BE2C (cell line): ENCODE measurements at regions not wholly inside any gene's neighbourhood (a gene's known extent, or its start where the extent isn't known, plus 50 kb on each side); places are given as distances from the start of the nearest gene placed in this dataset.

Experiments used
- DNase-seq: peaks from one replicate; pipeline ENCODE4 v3.0.0-alpha.2; 2020
- H3K27me3 ChIP-seq: fragments of 250-450 bp; sonication (Bioruptor Pico); 2 replicates; pipeline ENCODE4 v1.5.1; 2020; ENCODE audit warnings: mild to moderate bottlenecking
- H3K36me3 ChIP-seq: fragments of 250-450 bp; sonication (Bioruptor Pico); 2 replicates; pipeline ENCODE4 v1.5.1; 2020; ENCODE audit warnings: mild to moderate bottlenecking
- H3K4me1 ChIP-seq: fragments of 250-450 bp; sonication (Bioruptor Pico); 2 replicates; pipeline ENCODE4 v1.5.1; 2020
- H3K4me3 ChIP-seq: 2 replicates; pipeline ENCODE4 v1.5.1; 2011; ENCODE audit warnings: low read depth, low read length
- H3K9me3 ChIP-seq: fragments of 250-450 bp; sonication (Bioruptor Pico); 2 replicates; pipeline ENCODE4 v1.5.1; 2020
- CTCF ChIP-seq: IDR thresholded peaks from 2 replicates; pipeline ENCODE4 v1.5.1; 2012; ENCODE audit warnings: mild to moderate bottlenecking, low read depth, low read length

DNA sequence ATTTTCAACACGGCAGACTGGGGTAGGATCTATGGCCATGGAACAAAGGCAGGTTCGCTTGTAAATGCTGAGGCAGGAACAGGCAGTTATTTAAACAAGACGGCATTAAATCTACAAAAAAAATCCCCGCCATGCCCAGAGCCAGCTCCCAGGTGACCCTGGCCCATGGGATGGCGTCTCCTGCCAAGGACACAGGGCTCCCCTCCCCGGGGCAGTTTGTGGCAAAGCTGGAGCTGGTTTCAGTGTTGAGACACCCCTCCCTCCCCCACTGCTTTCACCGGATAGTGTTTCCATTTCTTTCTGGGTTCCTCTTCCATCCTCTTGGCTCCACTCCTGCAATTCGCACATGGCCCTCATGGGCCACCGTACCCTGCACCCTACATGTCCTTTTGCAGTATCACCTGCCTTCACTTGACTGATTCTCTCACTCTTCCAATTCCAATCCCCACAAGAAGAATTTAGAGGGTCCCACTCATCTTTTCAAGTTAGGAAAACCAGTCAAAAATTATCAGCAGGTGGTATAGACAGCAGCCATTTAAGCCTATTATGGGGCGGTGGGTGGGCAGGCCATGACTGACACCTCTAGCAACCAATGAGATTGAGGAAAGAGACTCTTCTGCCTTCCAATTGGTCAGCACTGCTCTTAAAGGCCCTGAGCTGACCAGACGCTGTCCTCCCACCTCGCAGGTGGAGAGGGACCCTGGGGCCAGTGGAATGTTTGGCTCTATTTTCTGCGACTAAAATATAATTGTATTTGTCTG is 52.0 kb downstream of the OLIG1 start:
- no peaks in the 10 kb centered on the region for H3K9me3 ChIP-seq
- H3K4me3 ChIP-seq = no peak overlapping the region
- no peak for DNase-seq
- no peak for TF ChIP-seq CTCF
- H3K36me3 ChIP-seq = no peaks in the 10 kb centered on the region
- H3K4me1 ChIP-seq = no peaks in the 10 kb centered on the region
- peaks cover 46% of the 10 kb centered on the region for H3K27me3 ChIP-seq

DNA sequence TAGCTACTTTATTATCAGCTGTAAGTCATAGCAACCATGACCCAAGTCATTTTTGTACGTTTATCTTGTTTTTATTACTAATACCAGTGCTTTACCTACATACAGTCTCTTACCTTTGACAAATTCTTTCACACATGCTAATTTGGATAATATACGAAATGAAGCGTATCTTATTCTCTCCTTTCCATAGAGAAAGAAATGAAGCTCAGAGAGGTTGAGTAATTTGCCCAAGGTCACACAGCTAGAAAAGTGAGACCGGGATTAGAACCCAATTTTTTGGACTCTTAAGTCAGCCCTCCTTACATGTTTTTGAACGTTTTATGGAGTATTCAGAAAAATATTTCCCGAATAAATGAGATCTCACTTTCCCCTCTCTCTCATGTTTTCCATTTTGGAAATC is 52.6 kb downstream of the OLIG1 start:
- Histone ChIP-seq H3K9me3 (no peaks in the 10 kb centered on the region), H3K4me3 (no peak overlapping the region), H3K36me3 (no peaks in the 10 kb centered on the region), H3K27me3 (peaks cover 49% of the 10 kb centered on the region), H3K4me1 (no peaks in the 10 kb centered on the region)
- DNase-seq = no peak
- no peak for TF ChIP-seq CTCF

DNA sequence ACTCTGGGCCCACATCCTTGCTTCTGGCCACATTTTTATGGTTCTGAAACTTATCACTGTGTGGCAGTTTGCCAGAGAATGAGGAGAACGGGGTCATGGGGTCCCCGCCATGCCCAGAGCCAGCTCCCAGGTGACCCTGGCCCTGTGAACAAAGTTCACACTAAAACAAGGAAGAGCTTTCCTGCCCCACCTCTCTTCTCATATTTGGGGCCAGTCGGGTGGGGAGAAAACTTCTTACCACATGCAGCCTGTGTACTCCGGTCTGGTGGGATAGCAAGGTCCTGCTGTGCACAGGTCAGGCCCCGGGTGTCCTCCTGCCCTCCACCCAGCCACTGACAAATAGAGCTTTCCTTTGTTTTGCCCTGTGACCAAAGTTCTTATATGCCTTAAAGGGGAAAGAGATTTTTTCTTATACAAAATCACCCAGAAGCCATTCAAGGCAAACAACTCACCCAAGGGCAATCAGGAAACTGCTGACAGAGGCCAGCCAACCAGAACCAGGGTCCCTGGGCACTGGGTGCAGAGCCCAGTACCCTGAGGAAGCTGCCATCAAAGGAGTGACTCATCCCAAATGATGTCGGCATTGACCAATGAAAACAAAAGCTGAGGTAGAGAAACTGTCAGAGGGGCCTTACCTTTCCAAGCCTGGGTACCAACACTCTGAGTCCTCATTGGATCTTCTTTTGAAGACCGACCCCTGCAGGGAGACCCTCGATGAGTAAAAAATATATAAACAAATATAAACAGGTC is 53.6 kb downstream of the OLIG1 start:
- Histone ChIP-seq H3K9me3 (no peaks in the 10 kb centered on the region), H3K4me1 (no peaks in the 10 kb centered on the region), H3K27me3 (peaks cover 43% of the 10 kb centered on the region), H3K36me3 (no peaks in the 10 kb centered on the region), H3K4me3 (no peak overlapping the region)
- DNase-seq = no peak
- TF ChIP-seq CTCF = no peak

GRCh38 chr21:33124889-33125288 is 54.9 kb downstream of the OLIG1 start:
- H3K27me3 ChIP-seq = peaks cover 43% of the 10 kb centered on the region
- no peaks in the 10 kb centered on the region for H3K36me3 ChIP-seq
- no peak overlapping the region for H3K4me3 ChIP-seq
- TF ChIP-seq CTCF = no peak
- H3K4me1 ChIP-seq = no peaks in the 10 kb centered on the region
- no peaks in the 10 kb centered on the region for H3K9me3 ChIP-seq
- DNase-seq = no peak

- Histone ChIP-seq H3K4me3 (no peak overlapping the region), H3K36me3 (no peaks in the 10 kb centered on the region), H3K9me3 (no peaks in the 10 kb centered on the region), H3K4me1 (no peaks in the 10 kb centered on the region), H3K27me3 (peaks cover 37% of the 10 kb centered on the region)
- DNase-seq = no peak
- no peak for TF ChIP-seq CTCF
Measured at GRCh38 chr21:33125680-33126375, 55.9 kb downstream of the OLIG1 start.
